22Rv1 (cell line): ENCODE measurements at regions not wholly inside any gene's neighbourhood (a gene's known extent, or its start where the extent isn't known, plus 50 kb on each side); places are given as distances from the start of the nearest gene placed in this dataset.

ENCODE experiments used
- ZFX ChIP-seq: fragments of 450-650 bp; IDR thresholded peaks from 2 replicates; pipeline ENCODE4 v1.6.1; 2017; ENCODE audit warnings: antibody characterized with exemption, borderline replicate concordance
- TF ChIP-seq, protein P1 (sequence below): fragments of 450-650 bp; IDR thresholded peaks from 2 replicates; pipeline ENCODE4 v1.5.1; 2017; ENCODE audit warnings: mild to moderate bottlenecking

DNA sequence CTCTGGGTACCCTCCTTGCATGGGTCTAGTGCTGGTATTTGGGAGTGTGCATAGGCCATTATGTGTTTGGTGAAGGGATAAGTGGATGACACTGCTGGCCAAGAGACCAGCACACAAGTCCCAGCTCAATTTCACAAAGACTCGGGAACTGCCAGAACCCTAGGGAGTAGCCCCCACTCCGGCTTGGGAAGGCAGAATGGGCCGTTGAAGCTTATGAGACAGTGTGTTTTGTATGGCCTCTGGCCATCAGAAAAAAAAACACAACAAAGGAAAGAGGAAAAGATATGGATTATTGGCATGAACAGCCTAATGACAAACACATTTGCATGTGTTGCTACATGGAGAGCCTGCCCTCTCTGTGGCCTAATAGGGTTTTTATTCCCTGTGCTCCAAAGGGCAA lies 144.2 kb downstream of the TTC32 start:
- TF ChIP-seq, protein P1, sequence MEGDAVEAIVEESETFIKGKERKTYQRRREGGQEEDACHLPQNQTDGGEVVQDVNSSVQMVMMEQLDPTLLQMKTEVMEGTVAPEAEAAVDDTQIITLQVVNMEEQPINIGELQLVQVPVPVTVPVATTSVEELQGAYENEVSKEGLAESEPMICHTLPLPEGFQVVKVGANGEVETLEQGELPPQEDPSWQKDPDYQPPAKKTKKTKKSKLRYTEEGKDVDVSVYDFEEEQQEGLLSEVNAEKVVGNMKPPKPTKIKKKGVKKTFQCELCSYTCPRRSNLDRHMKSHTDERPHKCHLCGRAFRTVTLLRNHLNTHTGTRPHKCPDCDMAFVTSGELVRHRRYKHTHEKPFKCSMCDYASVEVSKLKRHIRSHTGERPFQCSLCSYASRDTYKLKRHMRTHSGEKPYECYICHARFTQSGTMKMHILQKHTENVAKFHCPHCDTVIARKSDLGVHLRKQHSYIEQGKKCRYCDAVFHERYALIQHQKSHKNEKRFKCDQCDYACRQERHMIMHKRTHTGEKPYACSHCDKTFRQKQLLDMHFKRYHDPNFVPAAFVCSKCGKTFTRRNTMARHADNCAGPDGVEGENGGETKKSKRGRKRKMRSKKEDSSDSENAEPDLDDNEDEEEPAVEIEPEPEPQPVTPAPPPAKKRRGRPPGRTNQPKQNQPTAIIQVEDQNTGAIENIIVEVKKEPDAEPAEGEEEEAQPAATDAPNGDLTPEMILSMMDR = no peak
- no peak for TF ChIP-seq ZFX
